Liver (tissue), 8 donors: ENCODE measurements at regions not wholly inside any gene's neighbourhood (a gene's known extent, or its start where the extent isn't known, plus 50 kb on each side); places are given as distances from the start of the nearest gene placed in this dataset.

Experiments used
- DNase-seq: peaks from one replicate; pipeline ENCODE4 v3.0.0-alpha.2; 2017; ENCODE audit warnings: low spot score
- H3K27ac ChIP-seq, 2 donors: one replicate each; pipeline ENCODE4 v1.7.0; 2013; ENCODE audit warnings: inconsistent platforms in 2 of 2, low read length in 2 of 2, control low read depth in 1 of 2, low read depth in 1 of 2, mild to moderate bottlenecking in 1 of 2
- H3K27me3 ChIP-seq, 4 donors: one replicate each; pipeline versions ENCODE4 v1.6.1 to v1.7.0; 2013; ENCODE audit warnings: low read length in 3 of 4, inconsistent platforms in 1 of 4, mild to moderate bottlenecking in 1 of 4, moderate library complexity in 1 of 4; ENCODE audit not compliant: control insufficient read depth in 4 of 4, insufficient read depth in 4 of 4
- H3K36me3 ChIP-seq, 4 donors: one replicate each; pipeline versions ENCODE4 v1.6.1 to v1.7.0; 2013; ENCODE audit warnings: low read length in 3 of 4, mild to moderate bottlenecking in 3 of 4, low read depth in 1 of 4, moderate library complexity in 1 of 4; ENCODE audit not compliant: control insufficient read depth in 4 of 4, insufficient read depth in 3 of 4
- H3K4me1 ChIP-seq, 4 donors: one replicate each; pipeline versions ENCODE4 v1.6.1 to v1.7.0; 2013; ENCODE audit warnings: low read length in 3 of 4, mild to moderate bottlenecking in 3 of 4, moderate library complexity in 1 of 4; ENCODE audit not compliant: control insufficient read depth in 4 of 4, insufficient read depth in 4 of 4
- H3K4me3 ChIP-seq, 3 donors: one replicate each; pipeline versions ENCODE4 v1.6.1 to v1.7.0; 2013; ENCODE audit warnings: low read length in 3 of 3, control low read depth in 1 of 3, low read depth in 1 of 3, mild to moderate bottlenecking in 1 of 3
- H3K9ac ChIP-seq, 2 donors: one replicate each; pipeline ENCODE4 v1.7.0; 2013; ENCODE audit warnings: low read length in 2 of 2, mild to moderate bottlenecking in 2 of 2, moderate library complexity in 2 of 2, control low read depth in 1 of 2, low read depth in 1 of 2
- H3K9me3 ChIP-seq, 4 donors: one replicate each; pipeline versions ENCODE4 v1.6.1 to v1.7.0; 2013; ENCODE audit warnings: low read length in 3 of 4; ENCODE audit not compliant: control insufficient read depth in 4 of 4
- ATF3 ChIP-seq: IDR thresholded peaks from 2 replicates; pipeline ENCODE4 v1.6.1; 2016; ENCODE audit warnings: antibody characterized with exemption
- CTCF ChIP-seq: fragments of 150-350 bp; IDR thresholded peaks from 2 replicates; pipeline ENCODE4 v1.5.1; 2017; ENCODE audit warnings: improper control_type of control experiment, low read depth, low read length; ENCODE audit not compliant: missing input control
- EGR1 ChIP-seq, 2 donors: IDR thresholded peaks; 2 replicates each; pipeline ENCODE4 v1.6.1; 2016 to 2018; ENCODE audit warnings: antibody characterized with exemption in 2 of 2, low read depth in 2 of 2
- FOXA1 ChIP-seq: IDR thresholded peaks from 2 replicates; pipeline ENCODE4 v1.6.1; 2016; ENCODE audit warnings: antibody characterized with exemption
- FOXA2 ChIP-seq: IDR thresholded peaks from 2 replicates; pipeline ENCODE4 v1.6.1; 2016; ENCODE audit warnings: antibody characterized with exemption
- GABPA ChIP-seq, 2 donors: IDR thresholded peaks in 1 of 2; conservative IDR thresholded peaks in 1 of 2; 2 replicates each; pipeline ENCODE4 v1.6.1; 2016; ENCODE audit warnings: antibody characterized with exemption in 2 of 2, mild to moderate bottlenecking in 1 of 2, moderate library complexity in 1 of 2
- HNF4A ChIP-seq, 2 donors: conservative IDR thresholded peaks; 2 replicates each; pipeline ENCODE4 v1.6.1; 2016; ENCODE audit warnings: antibody characterized with exemption in 2 of 2, mild to moderate bottlenecking in 2 of 2
- HNF4G ChIP-seq: IDR thresholded peaks from 2 replicates; pipeline ENCODE4 v1.6.1; 2016; ENCODE audit warnings: antibody characterized with exemption
- JUND ChIP-seq, 2 donors: IDR thresholded peaks; 2 replicates each; pipeline ENCODE4 v1.6.1; 2016; ENCODE audit warnings: antibody characterized with exemption in 2 of 2
- MAX ChIP-seq: IDR thresholded peaks from 2 replicates; pipeline ENCODE4 v1.6.1; 2016; ENCODE audit warnings: antibody characterized with exemption
- NR2F2 ChIP-seq: IDR thresholded peaks from 2 replicates; pipeline ENCODE4 v1.6.1; 2016; ENCODE audit warnings: antibody characterized with exemption
- RAD21 ChIP-seq, 2 donors: IDR thresholded peaks; 2 replicates each; pipeline ENCODE4 v1.6.1; 2016; ENCODE audit warnings: antibody characterized with exemption in 2 of 2, mild to moderate bottlenecking in 2 of 2
- REST ChIP-seq: IDR thresholded peaks from 2 replicates; pipeline ENCODE4 v1.6.1; 2016; ENCODE audit warnings: antibody characterized with exemption, mild to moderate bottlenecking
- RXRA ChIP-seq, 2 donors: IDR thresholded peaks; 2 replicates each; pipeline ENCODE4 v1.6.1; 2017 to 2018; ENCODE audit warnings: antibody characterized with exemption in 2 of 2, mild to moderate bottlenecking in 1 of 2
- SP1 ChIP-seq: IDR thresholded peaks from 2 replicates; pipeline ENCODE4 v1.6.1; 2018; ENCODE audit warnings: antibody characterized with exemption, mild to moderate bottlenecking
- TAF1 ChIP-seq: conservative IDR thresholded peaks from 2 replicates; pipeline ENCODE4 v1.6.1; 2016; ENCODE audit warnings: antibody characterized with exemption, mild to moderate bottlenecking
- YY1 ChIP-seq: IDR thresholded peaks from 2 replicates; pipeline ENCODE4 v1.6.1; 2016; ENCODE audit warnings: antibody characterized with exemption, mild to moderate bottlenecking
- ZBTB33 ChIP-seq: IDR thresholded peaks from 2 replicates; pipeline ENCODE4 v1.6.1; 2016; ENCODE audit warnings: antibody characterized with exemption
- WGBS: extraction: QIAGEN DNeasy Blood & Tissue Kit; methylation state at CpG from one replicate; pipeline ENCODE4 v1.1.7; 2013; 5-methylcytosine and 5-hydroxymethylcytosine counted together
- donor health status: healthy.
- donor health status: healthy.
- donor health status: healthy.
- donor health status: healthy.
- donor health status: healthy.

GRCh38 chr14:27127838-27128237, 530.0 kb upstream of the NOVA1 start:
- H3K4me3 ChIP-seq, result no peak overlapping the region

More at GRCh38 chr14:27127838-27128237, 530.0 kb upstream of the NOVA1 start:
- no peak for TF ChIP-seq HNF4G
- TF ChIP-seq SP1, result no peak
- no peak for TF ChIP-seq EGR1 (IDR thresholded peaks at IDR 0.05; ENCODE audit: low read depth in 2 of 2)
- no peak for TF ChIP-seq MAX
- TF ChIP-seq NR2F2, result no peak
- TF ChIP-seq JUND (IDR thresholded peaks at IDR 0.05), result no peak
- TF ChIP-seq YY1, result no peak
- TF ChIP-seq FOXA1, result no peak
- TF ChIP-seq ZBTB33, result no peak
- no peak for TF ChIP-seq GABPA (IDR thresholded peaks at IDR 0.05 in 1 of 2, conservative IDR thresholded peaks at IDR 0.05 in 1 of 2)
- no peak for TF ChIP-seq REST
- no peak for TF ChIP-seq HNF4A (conservative IDR thresholded peaks at IDR 0.05)
- no peak for TF ChIP-seq RAD21 (IDR thresholded peaks at IDR 0.05)
- no peak for TF ChIP-seq CTCF
- TF ChIP-seq RXRA (IDR thresholded peaks at IDR 0.05), result no peak
- TF ChIP-seq ATF3, result no peak
- no peak for TF ChIP-seq TAF1
- no peak for TF ChIP-seq FOXA2
- H3K9me3 ChIP-seq, result no peaks in the 10 kb centered on the region
- H3K4me1 ChIP-seq, result no peaks in the 10 kb centered on the region
- no peak overlapping the region for H3K9ac ChIP-seq
- no peak for DNase-seq
- no peaks in the 10 kb centered on the region for H3K27me3 ChIP-seq
- H3K36me3 ChIP-seq, result no peaks in the 10 kb centered on the region
- H3K27ac ChIP-seq, result no peak overlapping the region
- WGBS, result 62% methylated on average over 3 of the region's 3 CpGs
